ENCODE measurements at regions not wholly inside any gene's neighbourhood (a gene's known extent, or its start where the extent isn't known, plus 50 kb on each side); places are given as distances from the start of the nearest gene placed in this dataset.

GRCh38 chr13:107721125-107721869, 494.0 kb downstream of the LIG4 start (continued):
- TF ChIP-seq TSHZ1 (tag by site-specific recombination; IDR thresholded peaks at IDR 0.05; ENCODE audit: borderline replicate concordance) (no peak), ZNF121 (tag by site-specific recombination; IDR thresholded peaks at IDR 0.05) (no peak), ZBTB6 (tag by site-specific recombination; IDR thresholded peaks at IDR 0.05) (no peak), ZNF660 (tag by site-specific recombination; IDR thresholded peaks at IDR 0.05) (no peak), ZNF18 (tag by site-specific recombination; IDR thresholded peaks at IDR 0.05) (no peak)

- Histone ChIP-seq H3K9me3 (ENCODE audit: control insufficient read depth, insufficient read depth, low read depth, low read length) (no peaks in the 10 kb centered on the region), H3K36me3 (ENCODE audit: control insufficient read depth in 2 of 2, insufficient read depth in 1 of 2, low read length in 2 of 2) (no peaks in the 10 kb centered on the region), H3K4me3 (ENCODE audit: low read depth, low read length) (no peak overlapping the region), H3K27ac (ENCODE audit: extremely low read depth, low read depth, low read length) (no peak overlapping the region), H3K4me1 (ENCODE audit: control insufficient read depth, insufficient read depth, low read length) (no peaks in the 10 kb centered on the region)
- CTCF ChIA-PET: no interaction called here
- POLR2A ChIA-PET: no interaction called here
- no peak for TF ChIP-seq ZNF629 (tag by site-specific recombination; IDR thresholded peaks at IDR 0.05)
- no peak for TF ChIP-seq KLF10 (tag by site-specific recombination; IDR thresholded peaks at IDR 0.05)
Observed at GRCh38 chr13:107716741-107717140, 498.6 kb downstream of the LIG4 start.

- no peaks in the 10 kb centered on the region for H3K36me3 ChIP-seq (ENCODE audit: control insufficient read depth in 2 of 2, insufficient read depth in 1 of 2, low read length in 2 of 2)
- TF ChIP-seq ZNF792 (tag by site-specific recombination; IDR thresholded peaks at IDR 0.05) (no peak), ZNF341 (tag by site-specific recombination; IDR thresholded peaks at IDR 0.05; ENCODE audit: low read depth) (no peak), GLI2 (tag by site-specific recombination; IDR thresholded peaks at IDR 0.05; ENCODE audit: borderline replicate concordance, low read depth) (no peak), ZNF501 (tag by site-specific recombination; IDR thresholded peaks at IDR 0.05) (no peak), ZNF280D (tag by site-specific recombination; IDR thresholded peaks at IDR 0.05) (no peak), ZNF670 (tag by site-specific recombination; IDR thresholded peaks at IDR 0.05; ENCODE audit: low read depth) (no peak), ZNF366 (tag by site-specific recombination; conservative IDR thresholded peaks at IDR 0.05) (no peak), ZNF623 (tag by site-specific recombination; IDR thresholded peaks at IDR 0.05) (no peak)
- ChIA-PET CTCF (no interaction called here), POLR2A (no interaction called here)
- H3K9me3 ChIP-seq (ENCODE audit: control insufficient read depth, insufficient read depth, low read depth, low read length): no peaks in the 10 kb centered on the region
- H3K4me1 ChIP-seq (ENCODE audit: control insufficient read depth, insufficient read depth, low read length): no peaks in the 10 kb centered on the region
- H3K4me3 ChIP-seq (ENCODE audit: low read depth, low read length): no peak overlapping the region
- no peak overlapping the region for H3K27ac ChIP-seq (ENCODE audit: extremely low read depth, low read depth, low read length)
Observed at GRCh38 chr13:107716241-107716640, 499.1 kb downstream of the LIG4 start.
